ENCODE measurements at regions not wholly inside any gene's neighbourhood (a gene's known extent, or its start where the extent isn't known, plus 50 kb on each side); places are given as distances from the start of the nearest gene placed in this dataset.

- no peak for TF ChIP-seq CTCF (conservative IDR thresholded peaks at IDR 0.05; ENCODE audit: control insufficient read depth, insufficient read depth, low read depth, low read length)
- no peak overlapping the region for H3K4me3 ChIP-seq (ENCODE audit: control insufficient read depth, low read depth, low read length)
- no peak for DNase-seq (ENCODE audit: low read depth)
These were observed 568.1 kb upstream of the CRIM1 start for GRCh38 chr2:35787302-35788031.

GRCh38 chr2:35785564-35785963 lies 570.0 kb upstream of the CRIM1 start:
- no peak for TF ChIP-seq CTCF (conservative IDR thresholded peaks at IDR 0.05; ENCODE audit: control insufficient read depth, insufficient read depth, low read depth, low read length)
- H3K4me3 ChIP-seq (ENCODE audit: control insufficient read depth, low read depth, low read length) = no peak overlapping the region
- no peak for DNase-seq (ENCODE audit: low read depth)

- no peak for DNase-seq (ENCODE audit: low read depth)
- no peak overlapping the region for H3K4me3 ChIP-seq (ENCODE audit: control insufficient read depth, low read depth, low read length)
- TF ChIP-seq CTCF (conservative IDR thresholded peaks at IDR 0.05; ENCODE audit: control insufficient read depth, insufficient read depth, low read depth, low read length) = no peak
These were observed 570.8 kb upstream of the CRIM1 start for GRCh38 chr2:35784777-35785176.

- TF ChIP-seq CTCF (conservative IDR thresholded peaks at IDR 0.05; ENCODE audit: control insufficient read depth, insufficient read depth, low read depth, low read length) = no peak
- no peak for DNase-seq (ENCODE audit: low read depth)
- no peak overlapping the region for H3K4me3 ChIP-seq (ENCODE audit: control insufficient read depth, low read depth, low read length)
These were observed 571.9 kb upstream of the CRIM1 start for GRCh38 chr2:35783723-35784122.

GRCh38 chr2:35741556-35741955 lies 614.0 kb upstream of the CRIM1 start:
- TF ChIP-seq CTCF (conservative IDR thresholded peaks at IDR 0.05; ENCODE audit: control insufficient read depth, insufficient read depth, low read depth, low read length) = no peak
- no peak for DNase-seq (ENCODE audit: low read depth)
- no peak overlapping the region for H3K4me3 ChIP-seq (ENCODE audit: control insufficient read depth, low read depth, low read length)

GRCh38 chr2:35731674-35732073 lies 623.9 kb upstream of the CRIM1 start:
- no peak overlapping the region for H3K4me3 ChIP-seq (ENCODE audit: control insufficient read depth, low read depth, low read length)
- no peak for TF ChIP-seq CTCF (conservative IDR thresholded peaks at IDR 0.05; ENCODE audit: control insufficient read depth, insufficient read depth, low read depth, low read length)
- no peak for DNase-seq (ENCODE audit: low read depth)

GRCh38 chr2:35714883-35715282 lies 640.7 kb upstream of the CRIM1 start:
- TF ChIP-seq CTCF (conservative IDR thresholded peaks at IDR 0.05; ENCODE audit: control insufficient read depth, insufficient read depth, low read depth, low read length) = no peak
- H3K4me3 ChIP-seq (ENCODE audit: control insufficient read depth, low read depth, low read length) = no peak overlapping the region
- DNase-seq (ENCODE audit: low read depth) = no peak
